Stomach smooth muscle (tissue), 2 donors: ENCODE measurements at regions not wholly inside any gene's neighbourhood (a gene's known extent, or its start where the extent isn't known, plus 50 kb on each side); places are given as distances from the start of the nearest gene placed in this dataset.
"Not testable (repeated sequence)": the region's sequence is repeated elsewhere in the genome, so short reads cannot be mapped to it uniquely, and the experiment has no call there.

Source experiments
- H3K27ac ChIP-seq: one replicate; pipeline ENCODE4 v1.7.0; 2013; ENCODE audit warnings: mild to moderate bottlenecking, low read length, inconsistent platforms
- H3K27me3 ChIP-seq, 2 donors: one replicate each; pipeline ENCODE4 v1.7.0; 2013; ENCODE audit warnings: low read length in 2 of 2; ENCODE audit not compliant: insufficient read depth in 2 of 2, control insufficient read depth in 1 of 2
- H3K36me3 ChIP-seq, 2 donors: one replicate each; pipeline ENCODE4 v1.7.0; 2013; ENCODE audit warnings: low read length in 2 of 2; ENCODE audit not compliant: control insufficient read depth in 2 of 2, insufficient read depth in 2 of 2
- H3K4me1 ChIP-seq: one replicate; pipeline ENCODE4 v1.7.0; 2013; ENCODE audit warnings: low read length; ENCODE audit not compliant: control insufficient read depth, insufficient read depth
- H3K4me3 ChIP-seq, 2 donors: one replicate each; pipeline ENCODE4 v1.7.0; 2013; ENCODE audit warnings: low read length in 2 of 2
- H3K9ac ChIP-seq, 2 donors: one replicate each; pipeline ENCODE4 v1.7.0; 2013; ENCODE audit warnings: low read length in 2 of 2, mild to moderate bottlenecking in 1 of 2
- H3K9me3 ChIP-seq, 2 donors: one replicate each; pipeline ENCODE4 v1.7.0; 2013; ENCODE audit warnings: low read length in 2 of 2; ENCODE audit not compliant: control insufficient read depth in 2 of 2
- donor health status: healthy.
- donor health status: Pancreatic carcinoma.

GRCh38 chr11:86147004-86147403 lies 78.1 kb upstream of the PICALM start:
- Histone ChIP-seq H3K36me3 (no peaks in the 10 kb centered on the region), H3K27me3 (no peaks in the 10 kb centered on the region), H3K9me3 (no peaks in the 10 kb centered on the region), H3K4me3 (no peak overlapping the region), H3K4me1 (peaks cover 18% of the 10 kb centered on the region), H3K27ac (no peak overlapping the region), H3K9ac (no peak overlapping the region)

- no peaks in the 10 kb centered on the region for H3K9me3 ChIP-seq
- H3K9ac ChIP-seq: no peak overlapping the region
- H3K4me3 ChIP-seq: no peak overlapping the region
- peaks cover 4% of the 10 kb centered on the region for H3K4me1 ChIP-seq
- H3K27ac ChIP-seq: no peak overlapping the region
- H3K27me3 ChIP-seq: no peaks in the 10 kb centered on the region
- H3K36me3 ChIP-seq: no peaks in the 10 kb centered on the region
Measured at GRCh38 chr11:86145439-86146156, 76.7 kb upstream of the PICALM start.

DNA sequence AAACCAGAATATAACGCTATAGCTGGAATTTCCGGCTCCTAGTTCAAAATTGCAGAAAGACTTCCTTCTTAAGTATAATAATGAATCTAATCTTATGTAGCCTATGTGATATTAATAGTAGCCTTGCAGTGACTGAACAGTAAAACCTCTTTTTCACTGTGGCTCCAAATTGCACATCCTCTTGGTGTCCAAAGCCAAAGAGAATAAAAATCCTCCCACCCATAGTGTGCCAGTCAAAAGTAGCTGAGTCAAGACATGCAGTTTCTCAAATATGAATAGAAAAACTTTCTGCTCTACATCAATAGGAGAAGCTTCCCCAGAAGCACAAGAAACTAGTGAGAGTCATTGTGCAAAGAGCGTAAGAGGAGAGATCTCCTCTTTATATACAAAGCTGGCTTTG lies 76.0 kb upstream of the PICALM start:
- H3K36me3 ChIP-seq: no peaks in the 10 kb centered on the region
- H3K9me3 ChIP-seq: no peaks in the 10 kb centered on the region
- no peaks in the 10 kb centered on the region for H3K4me1 ChIP-seq
- H3K9ac ChIP-seq: no peak overlapping the region
- H3K27ac ChIP-seq: no peak overlapping the region
- no peak overlapping the region for H3K4me3 ChIP-seq
- H3K27me3 ChIP-seq: no peaks in the 10 kb centered on the region

DNA sequence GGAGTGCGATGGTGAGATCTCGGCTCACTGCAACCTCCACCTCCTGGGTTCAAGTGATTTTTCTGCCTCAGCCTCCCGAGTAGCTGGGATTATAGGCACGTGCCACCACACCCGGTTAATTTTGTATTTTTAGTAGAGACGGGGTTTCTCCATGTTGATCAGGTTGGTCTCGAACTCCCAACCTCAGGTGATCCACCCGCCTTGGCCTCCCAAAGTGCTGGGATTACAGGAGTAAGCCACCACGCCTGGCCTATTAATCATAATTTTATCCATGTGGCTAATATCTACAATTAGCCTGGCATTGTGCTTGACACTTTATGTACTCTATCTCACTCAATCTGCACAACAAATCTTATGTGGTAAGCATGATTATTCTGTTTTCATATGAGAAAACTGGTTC lies 75.2 kb upstream of the PICALM start:
- not testable (repeated sequence) for H3K27me3 ChIP-seq, H3K4me1 ChIP-seq, H3K36me3 ChIP-seq, H3K27ac ChIP-seq, H3K9ac ChIP-seq, H3K9me3 ChIP-seq, H3K4me3 ChIP-seq

- Histone ChIP-seq H3K9ac (no peak overlapping the region), H3K4me1 (no peaks in the 10 kb centered on the region), H3K9me3 (no peaks in the 10 kb centered on the region), H3K36me3 (no peaks in the 10 kb centered on the region), H3K27ac (no peak overlapping the region), H3K4me3 (no peak overlapping the region), H3K27me3 (no peaks in the 10 kb centered on the region)
Measured at GRCh38 chr11:86143087-86144030, 74.5 kb upstream of the PICALM start.

DNA sequence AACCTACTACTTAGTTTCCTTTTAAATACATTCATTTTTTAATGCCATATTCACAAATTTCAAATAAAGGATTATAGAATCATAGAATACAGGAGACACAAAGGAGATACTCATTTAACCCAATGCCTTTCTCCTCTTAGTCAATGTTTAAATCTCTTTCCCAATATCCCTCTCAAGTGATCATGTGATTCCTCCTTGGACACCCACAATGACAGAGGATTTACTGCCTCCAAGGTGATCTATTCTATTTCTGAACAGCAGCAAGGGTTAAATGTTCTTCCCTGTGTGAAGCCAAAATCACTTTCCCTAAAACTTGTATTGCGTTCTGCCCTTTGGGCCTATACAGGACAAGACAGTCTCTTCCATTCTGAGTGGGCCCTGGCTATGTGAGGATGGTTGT lies 73.3 kb upstream of the PICALM start:
- Histone ChIP-seq H3K4me3 (no peak overlapping the region), H3K27ac (no peak overlapping the region), H3K27me3 (no peaks in the 10 kb centered on the region), H3K4me1 (no peaks in the 10 kb centered on the region), H3K9me3 (no peaks in the 10 kb centered on the region), H3K36me3 (no peaks in the 10 kb centered on the region), H3K9ac (no peak overlapping the region)

- Histone ChIP-seq H3K4me3 (no peak overlapping the region), H3K36me3 (no peaks in the 10 kb centered on the region), H3K27me3 (no peaks in the 10 kb centered on the region), H3K27ac (no peak overlapping the region), H3K9ac (no peak overlapping the region), H3K9me3 (no peaks in the 10 kb centered on the region), H3K4me1 (no peaks in the 10 kb centered on the region)
Measured at GRCh38 chr11:86141727-86142126, 72.8 kb upstream of the PICALM start.

DNA sequence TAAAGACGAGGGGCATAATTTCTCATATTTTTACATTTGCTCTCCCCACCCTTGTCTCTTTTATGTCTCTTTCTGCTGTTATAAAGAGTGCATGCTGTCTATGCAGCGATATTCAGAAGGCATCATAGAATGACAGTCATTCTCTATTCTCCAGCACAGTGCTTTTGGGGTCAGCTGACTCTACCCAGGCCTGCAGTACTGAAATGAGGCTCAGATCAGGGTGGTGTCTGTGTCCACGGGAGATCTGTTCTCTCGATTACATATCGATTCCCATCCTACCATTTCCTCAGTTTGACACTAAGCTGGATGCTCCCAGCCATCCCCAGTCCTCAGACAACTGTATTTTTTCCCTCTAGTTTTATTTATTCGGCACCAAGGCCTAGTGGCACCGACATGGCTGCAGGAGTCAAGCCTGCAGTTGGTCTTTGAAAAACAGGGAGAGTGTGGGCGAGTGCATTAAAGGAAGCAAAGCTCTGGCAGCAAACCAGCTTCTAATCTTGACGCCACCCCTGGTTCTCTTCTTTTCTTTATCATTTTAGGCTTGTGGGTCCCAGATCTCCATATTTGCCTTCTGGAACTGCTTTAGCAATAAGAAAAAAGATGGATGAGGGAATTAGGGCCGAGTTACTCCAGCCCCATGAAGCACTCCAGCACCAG lies 71.6 kb upstream of the PICALM start:
- Histone ChIP-seq H3K9ac (no peak overlapping the region), H3K4me1 (peaks cover 4% of the 10 kb centered on the region), H3K27ac (no peak overlapping the region), H3K4me3 (no peak overlapping the region), H3K27me3 (no peaks in the 10 kb centered on the region), H3K36me3 (no peaks in the 10 kb centered on the region), H3K9me3 (no peaks in the 10 kb centered on the region)

- Histone ChIP-seq H3K27ac (no peak overlapping the region), H3K9me3 (no peaks in the 10 kb centered on the region), H3K4me1 (peaks cover 4% of the 10 kb centered on the region), H3K4me3 (no peak overlapping the region), H3K27me3 (no peaks in the 10 kb centered on the region), H3K36me3 (no peaks in the 10 kb centered on the region), H3K9ac (no peak overlapping the region)
Measured at GRCh38 chr11:86138958-86139357, 70.1 kb upstream of the PICALM start.

- Histone ChIP-seq H3K36me3 (no peaks in the 10 kb centered on the region), H3K27me3 (no peaks in the 10 kb centered on the region), H3K27ac (no peak overlapping the region), H3K9ac (no peak overlapping the region), H3K9me3 (no peaks in the 10 kb centered on the region), H3K4me1 (peaks cover 4% of the 10 kb centered on the region), H3K4me3 (no peak overlapping the region)
Measured at GRCh38 chr11:86136538-86136937, 67.7 kb upstream of the PICALM start.
